Ovary (tissue), 7 donors: ENCODE measurements at regions not wholly inside any gene's neighbourhood (a gene's known extent, or its start where the extent isn't known, plus 50 kb on each side); places are given as distances from the start of the nearest gene placed in this dataset.

Source experiments
- DNase-seq, 5 donors: peaks; one replicate each; pipeline ENCODE4 v3.0.0-alpha.2; 2019 to 2020
- H3K27ac ChIP-seq, 2 donors: fragments of 200-600 bp; one replicate each; pipeline versions ENCODE4 v1.5.1 to v1.8.0; 2019 to 2022
- H3K27me3 ChIP-seq: fragments of 200-600 bp; one replicate; pipeline ENCODE4 v1.8.0; 2022
- H3K36me3 ChIP-seq: fragments of 200-600 bp; sonication (generic); one replicate; pipeline ENCODE4 v1.5.1; 2019
- H3K4me1 ChIP-seq: one replicate; pipeline ENCODE4 v1.8.1; 2013; ENCODE audit warnings: mild to moderate bottlenecking, moderate library complexity; ENCODE audit not compliant: insufficient read depth
- H3K4me3 ChIP-seq: fragments of 200-600 bp; sonication (generic); one replicate; pipeline ENCODE4 v1.5.1; 2017
- H3K9me3 ChIP-seq, 2 donors: fragments of 200-600 bp in 1 of 2; sonication (generic) in 1 of 2; one replicate each; pipeline versions ENCODE4 v1.5.1 to v1.8.1; 2013 to 2019; ENCODE audit warnings: mild to moderate bottlenecking in 1 of 2, moderate library complexity in 1 of 2
- EP300 ChIP-seq: sonication (generic); formaldehyde crosslinking; IDR thresholded peaks from one replicate; pipeline ENCODE4 v1.6.1; 2017; ENCODE audit warnings: antibody characterized with exemption
- POLR2A ChIP-seq: fragments of 450-650 bp; IDR thresholded peaks from one replicate; pipeline ENCODE4 v1.6.1; 2017; ENCODE audit warnings: antibody characterized with exemption, mild to moderate bottlenecking, moderate library complexity
- WGBS, 3 donors: extraction: QIAGEN DNeasy Blood & Tissue Kit in 1 of 3; methylation state at CpG; one replicate each; pipeline versions ENCODE4 v1.1.5 to v1.1.7; 2013 to 2017; 5-methylcytosine and 5-hydroxymethylcytosine counted together
- intact Hi-C, 4 donors: fragments of 100-400 bp; cut with DNase I; formaldehyde crosslinking; loops; one replicate each; pipeline versions ENCODE4 v1.11.0 to v1.15.1; 2022 to 2023
- TF ChIP-seq, protein P1 (sequence below), 3 donors: fragments of 450-650 bp in 2 of 3; fragments of 200-600 bp in 1 of 3; IDR thresholded peaks; one replicate each; pipeline versions ENCODE4 v1.5.1 to v1.8.0; 2016 to 2022; ENCODE audit warnings: antibody characterized with exemption in 3 of 3, mild to moderate bottlenecking in 1 of 3
- donor health status: DM: no; HTN: no; CAD: no; lungs with moderate emphysema.
- donor health status: DM: no; HTN: no; CAD: no.
- donor health status: Bipolar disorder and iron deficiency.
- donor health status: DM: no; HTN: no; CAD: no.
- donor health status: DM: yes; HTN: yes; CAD: no.

DNA sequence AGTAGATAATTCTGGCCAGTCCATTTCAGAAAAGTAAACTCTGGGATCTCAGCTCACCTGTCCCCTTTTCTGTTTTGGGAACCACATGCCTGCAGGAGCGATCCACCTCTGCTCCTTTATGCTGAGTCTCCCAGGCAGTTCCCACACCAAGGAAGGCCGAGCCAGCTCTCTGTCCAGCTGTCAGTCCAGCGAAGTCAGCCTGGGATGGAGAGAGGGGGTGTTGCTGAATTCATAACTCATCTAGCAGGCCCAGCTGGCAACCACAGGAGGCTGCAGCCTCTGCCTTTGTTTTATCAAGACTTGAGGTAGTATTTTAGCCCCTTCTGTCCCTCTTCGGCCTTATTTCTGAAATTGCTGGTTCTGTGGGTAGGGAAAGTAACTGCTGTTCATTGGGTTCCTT, 209.9 kb downstream of the ARL4C start:
- Histone ChIP-seq H3K4me3 (no peak overlapping the region), H3K27ac (no peak overlapping the region), H3K4me1 (no peaks in the 10 kb centered on the region), H3K36me3 (no peaks in the 10 kb centered on the region), H3K27me3 (no peaks in the 10 kb centered on the region), H3K9me3 (no peaks in the 10 kb centered on the region)
- WGBS, 3 donors = 64 to 75% (median 66%) methylated on average over 4 of the region's 4 CpGs
- DNase-seq = no peak
- TF ChIP-seq POLR2A (no peak), EP300 (no peak)
- TF ChIP-seq, protein P1, sequence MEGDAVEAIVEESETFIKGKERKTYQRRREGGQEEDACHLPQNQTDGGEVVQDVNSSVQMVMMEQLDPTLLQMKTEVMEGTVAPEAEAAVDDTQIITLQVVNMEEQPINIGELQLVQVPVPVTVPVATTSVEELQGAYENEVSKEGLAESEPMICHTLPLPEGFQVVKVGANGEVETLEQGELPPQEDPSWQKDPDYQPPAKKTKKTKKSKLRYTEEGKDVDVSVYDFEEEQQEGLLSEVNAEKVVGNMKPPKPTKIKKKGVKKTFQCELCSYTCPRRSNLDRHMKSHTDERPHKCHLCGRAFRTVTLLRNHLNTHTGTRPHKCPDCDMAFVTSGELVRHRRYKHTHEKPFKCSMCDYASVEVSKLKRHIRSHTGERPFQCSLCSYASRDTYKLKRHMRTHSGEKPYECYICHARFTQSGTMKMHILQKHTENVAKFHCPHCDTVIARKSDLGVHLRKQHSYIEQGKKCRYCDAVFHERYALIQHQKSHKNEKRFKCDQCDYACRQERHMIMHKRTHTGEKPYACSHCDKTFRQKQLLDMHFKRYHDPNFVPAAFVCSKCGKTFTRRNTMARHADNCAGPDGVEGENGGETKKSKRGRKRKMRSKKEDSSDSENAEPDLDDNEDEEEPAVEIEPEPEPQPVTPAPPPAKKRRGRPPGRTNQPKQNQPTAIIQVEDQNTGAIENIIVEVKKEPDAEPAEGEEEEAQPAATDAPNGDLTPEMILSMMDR (IDR thresholded peaks at IDR 0.05) = no peak
- intact Hi-C loops = no loop called here

DNA sequence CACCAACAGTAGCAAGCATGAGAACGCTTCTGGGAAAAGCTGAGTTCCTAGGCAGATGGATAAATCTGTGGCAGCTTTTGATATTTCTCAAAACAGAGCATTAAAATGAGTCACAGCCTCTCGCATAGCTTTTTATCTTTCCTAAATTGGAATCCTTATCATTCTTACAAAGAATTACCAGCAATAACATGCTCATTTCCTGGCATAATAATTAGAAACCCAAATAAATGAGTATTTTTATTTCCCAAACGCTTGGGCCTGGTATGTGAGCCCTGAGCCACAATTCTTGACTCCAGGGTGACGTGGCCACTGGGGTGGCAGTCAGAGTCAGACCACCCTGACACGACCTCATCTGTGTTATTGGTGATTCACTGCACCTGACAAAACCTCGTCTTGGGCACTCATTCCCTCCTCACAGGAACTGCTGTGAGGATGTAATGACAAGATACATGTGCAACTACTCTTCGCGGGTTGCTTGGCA, 210.7 kb downstream of the ARL4C start:
- DNase-seq = peak in 1 of 5 donors; percentile 18
- H3K4me3 ChIP-seq = no peak overlapping the region
- H3K36me3 ChIP-seq = no peaks in the 10 kb centered on the region
- H3K9me3 ChIP-seq = no peaks in the 10 kb centered on the region
- intact Hi-C loops = no loop called here
- no peaks in the 10 kb centered on the region for H3K4me1 ChIP-seq
- no peak overlapping the region for H3K27ac ChIP-seq
- no peak for TF ChIP-seq POLR2A
- WGBS, 3 donors = 12 to 22% (median 14%) methylated on average over 8 of the region's 8 CpGs
- H3K27me3 ChIP-seq = no peaks in the 10 kb centered on the region

DNA sequence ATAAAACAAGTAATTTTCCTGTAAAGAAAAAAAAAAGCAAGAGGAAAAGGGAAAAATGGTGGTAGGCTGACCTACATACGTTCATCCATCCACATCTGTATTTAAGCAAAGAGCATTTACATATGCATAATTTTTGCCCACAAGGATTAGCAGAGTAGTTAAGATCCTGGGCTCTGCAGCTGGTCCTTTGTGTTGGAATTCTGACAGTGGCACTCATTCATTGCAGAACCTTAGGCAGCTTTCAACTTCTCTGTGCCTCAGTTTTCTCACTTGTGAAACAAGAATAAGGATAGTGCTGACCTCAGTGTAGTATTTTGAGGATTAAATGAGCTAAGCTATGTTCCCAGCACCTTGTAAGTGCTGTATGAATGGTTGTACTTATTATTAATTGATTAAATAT, 211.3 kb downstream of the ARL4C start:
- Histone ChIP-seq H3K36me3 (no peaks in the 10 kb centered on the region), H3K4me3 (no peak overlapping the region), H3K27ac (no peak overlapping the region), H3K9me3 (no peaks in the 10 kb centered on the region), H3K27me3 (no peaks in the 10 kb centered on the region), H3K4me1 (no peaks in the 10 kb centered on the region)
- WGBS, 3 donors = 77 to 84% (median 80%) methylated on average over 1 of the region's 1 CpG
- no peak for TF ChIP-seq EP300
- TF ChIP-seq POLR2A = no peak
- TF ChIP-seq, protein P1 (IDR thresholded peaks at IDR 0.05) = no peak
- no peak for DNase-seq
- intact Hi-C loops = no loop called here

DNA sequence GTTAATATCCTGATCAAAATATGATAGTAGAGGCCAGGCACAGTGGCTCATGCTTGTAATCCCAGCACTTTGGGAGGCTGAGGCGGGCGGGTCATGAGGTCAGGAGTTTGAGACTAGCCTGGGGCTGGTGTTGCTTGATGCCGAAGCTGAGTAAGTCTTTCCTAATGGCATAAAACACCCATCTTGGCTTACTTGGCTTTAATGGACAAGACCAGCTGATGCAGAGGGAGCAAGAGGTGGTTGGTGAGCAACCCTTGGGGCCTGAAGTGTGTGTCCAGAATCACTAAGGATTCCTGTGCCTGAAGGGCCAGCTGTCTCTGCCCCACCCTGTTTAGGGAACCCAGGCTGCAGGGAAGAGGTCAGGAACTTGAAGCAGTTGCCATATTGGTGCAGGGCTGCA, 217.2 kb downstream of the ARL4C start:
- H3K36me3 ChIP-seq = no peaks in the 10 kb centered on the region
- DNase-seq = no peak
- no peaks in the 10 kb centered on the region for H3K27me3 ChIP-seq
- no peak overlapping the region for H3K27ac ChIP-seq
- TF ChIP-seq EP300 = no peak
- TF ChIP-seq POLR2A = no peak
- TF ChIP-seq, protein P1 (IDR thresholded peaks at IDR 0.05) = no peak
- intact Hi-C loops = loop anchor here in 1 of 4 donors (5.0 kb wide), 1 partner anchor 1998 kb away; no protein-coding TSS in a partner anchor
- H3K4me3 ChIP-seq = no peak overlapping the region
- no peaks in the 10 kb centered on the region for H3K4me1 ChIP-seq
- H3K9me3 ChIP-seq = no peaks in the 10 kb centered on the region
- 66 to 78% (median 70%) methylated on average over 3 of the region's 3 CpGs for WGBS, 3 donors

DNA sequence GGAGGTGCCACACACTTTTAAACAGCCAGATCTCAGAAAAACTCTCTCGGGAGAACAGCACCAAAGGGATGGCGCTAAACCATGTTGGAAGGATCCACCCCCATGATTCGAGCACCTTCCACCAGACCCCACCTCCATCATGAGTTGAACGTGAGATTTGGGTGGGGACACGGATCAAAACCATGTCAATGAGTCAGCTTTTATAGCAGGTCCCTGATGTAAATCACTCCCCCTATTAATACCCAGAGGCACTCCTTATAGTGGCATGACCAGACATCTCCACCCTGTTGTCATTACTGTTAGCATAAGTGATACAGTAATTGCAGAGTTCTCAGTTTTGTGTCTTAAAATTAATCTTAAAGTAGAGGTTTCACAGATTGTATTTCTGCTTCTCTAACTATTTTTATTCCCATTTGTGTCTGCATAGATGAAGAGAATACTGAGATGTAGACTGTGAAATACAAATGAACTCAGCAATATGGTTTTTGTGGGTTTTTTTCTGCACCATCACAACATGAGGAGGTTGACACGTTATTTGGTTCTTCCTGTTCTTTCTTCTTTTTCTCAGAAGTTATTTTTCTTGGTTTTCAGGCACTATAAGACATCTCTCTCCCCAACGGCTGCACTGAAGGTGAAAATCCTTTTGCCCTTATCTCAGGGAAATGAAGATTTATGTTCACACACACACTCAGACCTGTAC, 218.2 kb downstream of the ARL4C start:
- WGBS, 3 donors = 77 to 84% (median 78%) methylated on average over 7 of the region's 7 CpGs
- H3K9me3 ChIP-seq = no peaks in the 10 kb centered on the region
- TF ChIP-seq POLR2A (no peak), EP300 (no peak)
- TF ChIP-seq, protein P1 (IDR thresholded peaks at IDR 0.05) = no peak
- H3K27me3 ChIP-seq = no peaks in the 10 kb centered on the region
- H3K4me1 ChIP-seq = no peaks in the 10 kb centered on the region
- intact Hi-C loops = loop anchor here in 1 of 4 donors (5.0 kb wide), 1 partner anchor 1999 kb away; no protein-coding TSS in a partner anchor
- H3K4me3 ChIP-seq = no peak overlapping the region
- H3K27ac ChIP-seq = no peak overlapping the region
- DNase-seq = no peak
- no peaks in the 10 kb centered on the region for H3K36me3 ChIP-seq
